ENCODE measurements at regions not wholly inside any gene's neighbourhood (a gene's known extent, or its start where the extent isn't known, plus 50 kb on each side); places are given as distances from the start of the nearest gene placed in this dataset.

- peaks cover 2% of the 10 kb centered on the region for H3K27me3 Mint-ChIP-seq (ENCODE audit: insufficient read depth)
- Histone ChIP-seq H3K9ac (ENCODE audit: extremely low read depth, low read length, poor library complexity, severe bottlenecking) (no peak overlapping the region), H3K27ac (ENCODE audit: low read depth, low read length) (no peak overlapping the region), H3K4me3 (ENCODE audit: low read length) (no peak overlapping the region), H3K27me3 (ENCODE audit: control insufficient read depth, insufficient read depth, low read length, poor library complexity, severe bottlenecking) (no peaks in the 10 kb centered on the region), H3K4me1 (ENCODE audit: control insufficient read depth, insufficient read depth, low read length) (peaks cover 7% of the 10 kb centered on the region), H3K36me3 (ENCODE audit: control insufficient read depth, insufficient read depth, low read length) (no peaks in the 10 kb centered on the region), H3K9me3 (ENCODE audit: control insufficient read depth, low read length) (no peaks in the 10 kb centered on the region)
- H3K4me1 Mint-ChIP-seq: peaks cover 20% of the 10 kb centered on the region
- H3K9me3 Mint-ChIP-seq: no peaks in the 10 kb centered on the region
- no peak overlapping the region for H3K4me3 Mint-ChIP-seq
- TF ChIP-seq, protein P1, sequence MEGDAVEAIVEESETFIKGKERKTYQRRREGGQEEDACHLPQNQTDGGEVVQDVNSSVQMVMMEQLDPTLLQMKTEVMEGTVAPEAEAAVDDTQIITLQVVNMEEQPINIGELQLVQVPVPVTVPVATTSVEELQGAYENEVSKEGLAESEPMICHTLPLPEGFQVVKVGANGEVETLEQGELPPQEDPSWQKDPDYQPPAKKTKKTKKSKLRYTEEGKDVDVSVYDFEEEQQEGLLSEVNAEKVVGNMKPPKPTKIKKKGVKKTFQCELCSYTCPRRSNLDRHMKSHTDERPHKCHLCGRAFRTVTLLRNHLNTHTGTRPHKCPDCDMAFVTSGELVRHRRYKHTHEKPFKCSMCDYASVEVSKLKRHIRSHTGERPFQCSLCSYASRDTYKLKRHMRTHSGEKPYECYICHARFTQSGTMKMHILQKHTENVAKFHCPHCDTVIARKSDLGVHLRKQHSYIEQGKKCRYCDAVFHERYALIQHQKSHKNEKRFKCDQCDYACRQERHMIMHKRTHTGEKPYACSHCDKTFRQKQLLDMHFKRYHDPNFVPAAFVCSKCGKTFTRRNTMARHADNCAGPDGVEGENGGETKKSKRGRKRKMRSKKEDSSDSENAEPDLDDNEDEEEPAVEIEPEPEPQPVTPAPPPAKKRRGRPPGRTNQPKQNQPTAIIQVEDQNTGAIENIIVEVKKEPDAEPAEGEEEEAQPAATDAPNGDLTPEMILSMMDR (conservative IDR thresholded peaks at IDR 0.05): no peak
- H3K27ac Mint-ChIP-seq: no peak overlapping the region
- no peaks in the 10 kb centered on the region for H3K36me3 Mint-ChIP-seq (ENCODE audit: low read depth)
- 94% methylated on average over 1 of the region's 1 CpG; no CpG with 5 or more reads in 1 of the 2 experiments for WGBS, 2 experiments (ENCODE audit: insufficient coverage in 1 of 2, insufficient read length in 1 of 2)
- DNase-seq: no peak
Observed at GRCh38 chr9:27856748-27857147, 283.5 kb upstream of the C9orf72 start.

DNA sequence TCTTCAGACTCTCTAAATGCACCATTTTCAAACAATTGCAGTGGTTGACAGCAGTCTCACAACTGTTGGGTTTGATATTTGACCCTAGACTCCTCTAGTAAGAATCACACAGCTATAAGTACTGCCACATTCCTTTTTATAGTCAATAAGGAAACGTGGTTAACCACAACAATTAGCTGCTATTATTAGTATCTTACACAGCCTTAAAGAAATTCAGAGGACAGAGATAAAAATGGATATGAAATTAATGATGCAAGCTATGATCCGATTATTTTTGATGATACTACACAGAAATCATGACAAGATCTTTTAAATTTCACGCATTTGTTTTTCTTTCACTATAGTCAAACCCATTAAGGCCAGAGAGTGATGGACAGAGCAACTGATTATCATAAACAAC, 288.6 kb upstream of the C9orf72 start:
- Histone ChIP-seq H3K4me1 (ENCODE audit: control insufficient read depth, insufficient read depth, low read length) (no peaks in the 10 kb centered on the region), H3K4me3 (ENCODE audit: low read length) (no peak overlapping the region), H3K36me3 (ENCODE audit: control insufficient read depth, insufficient read depth, low read length) (no peaks in the 10 kb centered on the region), H3K27ac (ENCODE audit: low read depth, low read length) (no peak overlapping the region), H3K27me3 (ENCODE audit: control insufficient read depth, insufficient read depth, low read length, poor library complexity, severe bottlenecking) (no peaks in the 10 kb centered on the region), H3K9me3 (ENCODE audit: control insufficient read depth, low read length) (no peaks in the 10 kb centered on the region), H3K9ac (ENCODE audit: extremely low read depth, low read length, poor library complexity, severe bottlenecking) (no peak overlapping the region)
- TF ChIP-seq, protein P1 (conservative IDR thresholded peaks at IDR 0.05): no peak
- DNase-seq: no peak
- no peak overlapping the region for H3K4me3 Mint-ChIP-seq
- peaks cover 20% of the 10 kb centered on the region for H3K4me1 Mint-ChIP-seq
- no peaks in the 10 kb centered on the region for H3K36me3 Mint-ChIP-seq (ENCODE audit: low read depth)
- 93% methylated on average over 3 of the region's 3 CpGs; no CpG with 5 or more reads in 1 of the 2 experiments for whole genome bisulfite sequencing, 2 experiments (ENCODE audit: insufficient coverage in 1 of 2, insufficient read length in 1 of 2)
- no peak overlapping the region for H3K27ac Mint-ChIP-seq
- peaks cover 14% of the 10 kb centered on the region for H3K27me3 Mint-ChIP-seq (ENCODE audit: insufficient read depth)
- no peaks in the 10 kb centered on the region for H3K9me3 Mint-ChIP-seq

- 84 to 85% methylated on average over 6 to 7 of the region's 7 CpGs for WGBS, 2 experiments (ENCODE audit: insufficient coverage in 1 of 2, insufficient read length in 1 of 2)
- TF ChIP-seq, protein P1 (conservative IDR thresholded peaks at IDR 0.05): no peak
- no peaks in the 10 kb centered on the region for H3K9me3 ChIP-seq (ENCODE audit: control insufficient read depth, low read length)
- Mint-ChIP-seq H3K4me1 (peaks cover 25% of the 10 kb centered on the region), H3K4me3 (no peak overlapping the region), H3K36me3 (ENCODE audit: low read depth) (no peaks in the 10 kb centered on the region), H3K27me3 (ENCODE audit: insufficient read depth) (peaks cover 12% of the 10 kb centered on the region), H3K9me3 (no peaks in the 10 kb centered on the region), H3K27ac (no peak overlapping the region)
- no peak overlapping the region for H3K27ac ChIP-seq (ENCODE audit: low read depth, low read length)
- H3K9ac ChIP-seq (ENCODE audit: extremely low read depth, low read length, poor library complexity, severe bottlenecking): no peak overlapping the region
- no peak overlapping the region for H3K4me3 ChIP-seq (ENCODE audit: low read length)
- H3K36me3 ChIP-seq (ENCODE audit: control insufficient read depth, insufficient read depth, low read length): no peaks in the 10 kb centered on the region
- H3K27me3 ChIP-seq (ENCODE audit: control insufficient read depth, insufficient read depth, low read length, poor library complexity, severe bottlenecking): no peaks in the 10 kb centered on the region
- no peak for DNase-seq
- no peaks in the 10 kb centered on the region for H3K4me1 ChIP-seq (ENCODE audit: control insufficient read depth, insufficient read depth, low read length)
Observed at GRCh38 chr9:27864644-27865438, 291.6 kb upstream of the C9orf72 start.
